ENCODE measurements at regions not wholly inside any gene's neighbourhood (a gene's known extent, or its start where the extent isn't known, plus 50 kb on each side); places are given as distances from the start of the nearest gene placed in this dataset.

- no peak for DNase-seq (ENCODE audit: low spot score in 2 of 2)
- no peaks in the 10 kb centered on the region for H3K36me3 ChIP-seq
- H3K27ac ChIP-seq: no peak overlapping the region
- TF ChIP-seq EP300 (IDR thresholded peaks at IDR 0.05) (no peak), CTCF (IDR thresholded peaks at IDR 0.05) (no peak), POLR2A (IDR thresholded peaks at IDR 0.05) (no peak)
- no peak overlapping the region for H3K4me3 ChIP-seq
- peaks cover 0 to 8% (median 0%) of the 10 kb centered on the region in 4 donors for H3K4me1 ChIP-seq
- H3K9me3 ChIP-seq: peaks cover 0 to 3% (median 0%) of the 10 kb centered on the region in 4 donors
- WGBS, 2 donors: 62 to 66% methylated on average over 5 of the region's 5 CpGs
- H3K27me3 ChIP-seq: no peaks in the 10 kb centered on the region
These were observed 96.1 kb upstream of the ARMC2 start for GRCh38 chr6:108751851-108752732.

- TF ChIP-seq CTCF (IDR thresholded peaks at IDR 0.05) (no peak), EP300 (IDR thresholded peaks at IDR 0.05) (no peak), POLR2A (IDR thresholded peaks at IDR 0.05) (no peak)
- no peaks in the 10 kb centered on the region for H3K36me3 ChIP-seq
- no peaks in the 10 kb centered on the region for H3K27me3 ChIP-seq
- no peak overlapping the region for H3K4me3 ChIP-seq
- H3K27ac ChIP-seq: no peak overlapping the region
- peaks cover 0 to 8% (median 0%) of the 10 kb centered on the region in 4 donors for H3K4me1 ChIP-seq
- H3K9me3 ChIP-seq: peaks cover 0 to 3% (median 0%) of the 10 kb centered on the region in 4 donors
- DNase-seq (ENCODE audit: low spot score in 2 of 2): no peak
- WGBS, 2 donors: 77 to 82% methylated on average over 9 of the region's 9 CpGs
These were observed 95.3 kb upstream of the ARMC2 start for GRCh38 chr6:108752733-108753590.

DNA sequence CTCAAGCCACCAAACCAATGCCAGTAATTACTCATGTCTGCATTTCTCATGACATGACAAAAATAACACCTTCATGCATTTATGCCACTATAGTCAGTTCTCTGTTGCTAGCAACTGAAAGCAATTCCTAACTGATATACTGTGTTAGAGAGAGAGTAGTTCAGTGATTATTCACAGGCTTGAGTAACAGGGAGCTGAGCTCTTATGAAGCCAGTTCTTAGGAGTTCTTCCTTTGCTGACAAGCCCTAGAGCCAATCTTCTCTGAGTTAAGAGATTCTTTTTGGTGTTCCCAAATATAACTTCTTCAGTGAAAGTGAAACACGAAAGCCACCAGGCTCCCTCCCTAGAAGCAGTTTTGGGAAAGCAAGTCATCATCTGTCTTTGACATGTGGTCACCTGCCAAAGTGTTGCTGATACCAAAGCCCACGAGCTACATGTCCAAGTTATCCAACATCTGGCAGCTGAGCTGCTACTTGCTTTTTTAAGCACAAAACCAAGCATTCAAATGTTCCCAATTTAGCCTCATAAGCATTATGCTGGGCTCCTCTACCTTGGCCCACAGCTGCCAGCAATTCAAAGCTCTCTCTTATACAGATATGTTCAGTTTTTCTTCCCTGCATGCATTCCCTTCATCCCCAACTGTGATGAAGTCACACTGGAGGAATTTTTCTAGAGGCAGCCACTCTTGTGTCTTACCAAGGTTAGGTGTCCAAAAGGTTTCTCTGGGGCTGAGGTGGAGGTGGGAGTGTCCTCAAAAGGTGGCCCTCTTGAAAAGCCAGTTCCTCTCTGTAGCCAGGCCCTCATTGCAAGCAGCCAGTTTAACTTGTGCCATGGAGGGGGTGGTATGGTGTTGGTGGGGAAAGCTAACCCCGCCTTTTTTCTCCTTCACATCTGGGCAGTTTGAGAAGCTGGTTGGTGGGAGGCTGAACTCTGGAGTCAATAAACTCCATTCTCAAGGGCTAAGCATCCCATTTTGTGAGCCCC, 92.7 kb upstream of the ARMC2 start:
- H3K9me3 ChIP-seq: peaks cover 0 to 3% (median 0%) of the 10 kb centered on the region in 4 donors
- no peaks in the 10 kb centered on the region for H3K27me3 ChIP-seq
- H3K27ac ChIP-seq: no peak overlapping the region
- WGBS, 2 donors: 50 to 87% methylated on average over 3 of the region's 3 CpGs
- H3K4me1 ChIP-seq: peaks cover 0 to 14% (median 0%) of the 10 kb centered on the region in 4 donors
- TF ChIP-seq EP300 (IDR thresholded peaks at IDR 0.05): no peak
- TF ChIP-seq CTCF (IDR thresholded peaks at IDR 0.05): no peak
- no peak for TF ChIP-seq POLR2A (IDR thresholded peaks at IDR 0.05)
- H3K4me3 ChIP-seq: no peak overlapping the region
- H3K36me3 ChIP-seq: no peaks in the 10 kb centered on the region
- DNase-seq (ENCODE audit: low spot score in 2 of 2): no peak

DNA sequence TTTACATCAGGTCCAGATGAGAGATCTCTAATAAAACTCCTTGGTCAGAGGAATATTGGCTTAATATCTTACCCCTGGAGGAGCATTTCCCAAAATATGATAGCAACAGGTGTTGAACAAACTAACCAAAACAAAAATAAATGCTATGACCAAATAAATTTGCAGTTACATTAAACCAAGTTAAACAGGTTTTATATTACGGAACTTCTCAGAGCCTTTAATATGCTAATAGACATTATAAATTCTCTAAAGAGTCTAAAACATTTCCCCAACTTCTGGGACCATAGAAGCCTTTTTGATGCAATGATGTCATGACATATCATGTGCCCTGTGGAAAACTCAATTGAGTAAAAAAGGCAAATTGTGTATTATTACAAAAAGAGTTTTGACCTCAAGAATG, 90.9 kb upstream of the ARMC2 start:
- no peaks in the 10 kb centered on the region for H3K36me3 ChIP-seq
- WGBS, 2 donors: 96 to 100% methylated on average over 1 of the region's 1 CpG
- H3K27ac ChIP-seq: no peak overlapping the region
- H3K27me3 ChIP-seq: no peaks in the 10 kb centered on the region
- no peak for DNase-seq (ENCODE audit: low spot score in 2 of 2)
- no peak for TF ChIP-seq CTCF (IDR thresholded peaks at IDR 0.05)
- no peak for TF ChIP-seq EP300 (IDR thresholded peaks at IDR 0.05)
- no peak for TF ChIP-seq POLR2A (IDR thresholded peaks at IDR 0.05)
- H3K9me3 ChIP-seq: peaks cover 0 to 3% (median 0%) of the 10 kb centered on the region in 4 donors
- peaks cover 0 to 21% (median 0%) of the 10 kb centered on the region in 4 donors for H3K4me1 ChIP-seq
- no peak overlapping the region for H3K4me3 ChIP-seq
